Dermis blood vessel endothelial cell (primary cell): ENCODE measurements at regions not wholly inside any gene's neighbourhood (a gene's known extent, or its start where the extent isn't known, plus 50 kb on each side); places are given as distances from the start of the nearest gene placed in this dataset.
"Not testable (repeated sequence)": the region's sequence is repeated elsewhere in the genome, so short reads cannot be mapped to it uniquely, and the experiment has no call there.

Experiments
- DNase-seq: peaks from one replicate; pipeline ENCODE4 v3.0.0; 2010

DNA sequence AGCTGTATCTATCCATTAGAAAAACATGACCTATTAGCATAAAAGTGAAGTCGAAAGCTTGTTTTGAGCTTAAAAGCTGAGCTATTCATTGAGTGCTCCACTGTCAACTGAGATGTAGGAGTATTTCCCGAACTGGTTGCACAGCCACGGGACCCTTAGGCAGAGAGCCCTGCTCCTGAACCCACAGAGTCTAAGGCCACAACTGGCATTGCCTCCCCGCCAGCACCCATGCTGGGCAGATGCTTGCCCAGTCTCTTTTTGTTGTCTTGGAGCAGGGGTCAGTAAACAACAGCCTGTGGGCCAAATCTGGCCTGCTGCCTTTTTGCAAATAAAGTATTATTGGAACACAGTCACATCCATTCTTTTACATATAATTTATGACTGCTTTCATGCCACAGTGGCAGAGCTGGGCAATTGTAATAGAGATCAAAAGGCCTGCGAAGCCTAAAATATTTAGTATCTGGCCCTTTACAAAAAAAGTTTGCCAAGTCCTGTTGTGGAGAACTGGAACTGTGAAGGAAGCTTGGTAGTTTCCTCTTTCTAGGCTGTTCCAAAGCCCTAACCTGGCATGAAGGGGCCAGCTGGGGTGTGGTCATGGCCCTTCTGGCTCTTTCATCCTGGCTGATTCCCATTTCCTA, 58.4 kb upstream of the WAPL start:
- no peak for DNase-seq

GRCh38 chr10:86580521-86580891, 58.9 kb upstream of the WAPL start:
- no peak for DNase-seq

- no peak for DNase-seq
Measured at GRCh38 chr10:86583983-86584382, 62.4 kb upstream of the WAPL start.

DNA sequence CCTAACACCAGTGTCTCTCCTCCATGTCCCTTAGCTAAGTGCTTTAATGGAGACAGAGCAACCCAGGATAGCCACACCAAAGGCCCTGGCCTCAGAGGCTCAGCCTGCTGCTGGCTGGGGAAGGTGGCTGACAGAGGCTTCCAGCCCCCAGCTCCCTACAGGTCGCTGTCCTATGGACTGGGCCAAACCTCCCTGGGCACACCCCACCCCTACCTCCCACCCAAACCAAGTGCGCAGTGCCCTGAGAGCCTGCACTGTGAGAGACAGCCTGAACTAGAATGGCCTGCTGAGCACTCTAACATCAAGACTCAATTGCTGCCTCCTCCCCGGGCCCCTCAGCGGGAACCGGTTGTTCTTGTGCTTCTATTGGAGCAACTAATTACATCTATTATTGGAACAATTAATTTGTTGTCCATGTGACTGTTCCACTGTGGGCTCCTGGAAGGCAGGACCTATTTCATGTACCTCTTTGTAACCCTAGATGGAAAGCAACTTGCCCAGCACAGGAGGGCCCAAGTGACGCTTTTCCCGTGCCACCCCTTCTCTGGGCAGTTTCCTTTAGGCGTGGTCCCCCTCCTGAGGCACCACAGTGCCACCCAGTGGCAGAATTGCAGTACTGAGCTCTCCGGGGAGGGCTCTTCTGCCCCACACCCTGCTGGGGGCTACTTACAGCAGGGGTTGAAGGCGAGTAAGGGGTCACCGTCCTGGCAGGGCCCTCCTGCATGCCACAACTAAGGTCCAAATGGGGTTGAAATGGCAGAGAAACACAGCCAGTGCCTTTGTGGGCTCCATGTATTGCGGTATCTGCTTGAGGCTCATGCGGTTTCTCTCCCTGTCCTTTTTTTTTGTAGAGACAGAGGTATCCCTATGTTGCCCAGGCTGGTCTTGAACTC, 63.7 kb upstream of the WAPL start:
- DNase-seq = peak; percentile 78

DNA sequence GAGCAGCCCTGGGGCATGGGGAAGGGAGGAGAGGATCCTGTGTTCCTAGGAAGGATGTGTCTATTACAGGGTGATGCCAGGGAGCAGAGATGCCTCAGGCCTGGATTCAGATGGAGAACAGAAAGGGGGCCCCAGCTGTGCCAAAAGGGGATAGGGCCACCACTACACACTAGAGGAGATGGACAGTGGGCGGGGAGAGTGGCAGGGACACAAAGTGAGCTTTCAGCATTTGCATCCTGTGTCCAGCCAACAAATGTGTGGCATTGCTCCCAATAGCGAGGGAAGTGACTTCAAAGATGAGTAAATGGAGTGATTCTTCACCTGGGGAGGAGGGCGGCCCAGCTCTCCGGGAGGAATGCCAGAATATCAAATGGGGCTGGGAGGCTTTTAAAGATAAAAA, 64.9 kb upstream of the WAPL start:
- DNase-seq = no peak

GRCh38 chr10:86588781-86589180, 65.6 kb upstream of the OPN4 start:
- DNase-seq = not testable (repeated sequence)

- no peak for DNase-seq
Measured at GRCh38 chr10:86591436-86591835, 62.9 kb upstream of the OPN4 start.

DNA sequence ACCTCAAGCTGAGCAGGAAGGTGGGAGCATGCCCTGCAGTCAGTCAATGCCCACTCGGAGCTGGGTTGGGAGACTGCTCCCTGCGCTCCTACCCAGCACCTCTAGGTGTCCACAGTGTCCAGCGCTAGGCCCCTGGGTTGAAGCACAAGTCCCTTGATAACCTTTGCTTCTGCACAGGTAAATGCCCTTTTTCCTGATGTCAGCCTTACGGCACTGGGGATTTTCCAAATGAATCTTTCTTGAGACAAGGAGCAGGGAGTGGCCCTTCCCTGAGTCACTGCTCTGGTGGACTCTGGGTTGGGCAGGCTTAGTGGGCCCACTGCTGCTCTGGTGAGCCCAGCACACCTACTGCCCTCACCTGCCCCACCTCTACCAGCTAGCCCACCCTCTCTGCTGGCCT, 61.9 kb upstream of the OPN4 start:
- DNase-seq = no peak

DNA sequence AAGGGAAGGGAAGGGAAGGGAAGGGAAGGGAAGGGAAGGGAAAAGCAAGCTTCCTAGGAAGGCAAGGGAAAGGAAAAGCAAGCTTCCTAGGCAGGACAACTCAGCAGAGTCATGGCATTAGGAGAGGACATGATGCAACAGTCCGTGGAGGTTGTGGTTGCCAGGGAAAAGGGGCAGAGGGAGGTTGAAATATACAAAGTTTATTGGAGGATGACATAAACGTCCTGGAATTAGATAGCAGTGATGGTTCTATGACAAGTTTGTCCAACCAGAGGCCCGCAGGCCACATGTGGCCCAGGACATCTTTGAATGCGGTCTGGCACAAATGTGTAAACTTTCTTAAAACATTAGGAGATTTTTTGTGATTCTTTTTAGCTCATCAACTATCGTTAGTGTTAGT, 59.8 kb upstream of the OPN4 start:
- DNase-seq = no peak

DNA sequence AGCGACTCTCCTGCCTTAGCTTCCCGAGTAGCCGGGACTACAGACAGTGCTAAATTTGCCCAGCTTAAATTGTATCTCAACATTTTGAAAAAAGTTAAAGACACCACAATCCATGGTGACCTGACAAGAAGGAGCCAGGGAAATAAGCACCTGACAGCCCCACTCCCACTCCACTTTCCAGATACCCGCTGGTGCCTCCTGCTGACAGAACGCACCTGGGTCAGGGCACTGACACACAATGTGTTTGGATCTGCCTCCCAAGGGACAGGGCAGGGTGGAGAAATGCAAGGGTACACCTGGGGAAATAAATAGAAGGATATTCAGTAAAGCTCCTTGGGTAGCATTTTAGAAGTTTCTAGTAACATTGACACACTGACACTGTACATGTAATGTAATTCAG, 58.9 kb upstream of the OPN4 start:
- DNase-seq = no peak

DNA sequence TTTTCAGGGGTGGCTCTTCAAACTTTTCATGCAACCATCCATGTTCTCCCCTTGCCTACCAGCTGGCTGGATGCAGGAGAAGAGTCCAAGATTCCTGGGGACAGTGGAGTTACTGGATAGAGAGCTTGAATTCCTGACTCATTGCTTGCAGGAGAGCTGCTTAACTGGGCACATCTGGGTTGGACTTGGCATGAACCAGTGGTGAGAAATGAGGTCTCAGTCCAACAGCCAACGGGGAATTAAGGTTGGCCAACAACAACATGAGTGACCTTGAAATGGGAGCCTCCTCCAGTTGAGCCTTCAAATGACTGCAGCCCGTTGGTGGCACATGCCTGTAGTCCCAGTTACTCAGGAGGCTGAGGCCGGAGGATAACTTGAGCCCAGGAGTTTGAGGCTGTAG, 58.1 kb upstream of the OPN4 start:
- DNase-seq = no peak

DNA sequence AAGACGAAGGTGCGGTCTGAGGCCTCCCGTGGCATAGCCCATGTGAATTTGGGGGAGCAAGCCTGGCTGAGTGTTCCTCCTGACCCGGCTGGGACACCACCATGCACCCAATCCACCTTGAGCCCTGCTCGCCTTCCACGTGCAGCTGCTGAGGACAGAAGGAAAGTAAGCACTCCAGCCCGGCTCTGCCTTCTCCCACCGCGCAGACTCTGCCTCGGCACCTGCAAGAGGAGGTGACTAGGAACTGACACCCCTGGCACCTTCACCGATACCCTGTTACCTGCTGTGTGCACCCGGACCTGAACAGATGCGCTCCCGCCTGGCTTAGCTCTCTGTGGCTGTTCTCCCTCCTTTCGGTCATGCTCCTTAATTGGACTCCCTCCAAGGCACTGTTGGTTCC, 57.0 kb upstream of the OPN4 start:
- no peak for DNase-seq

DNA sequence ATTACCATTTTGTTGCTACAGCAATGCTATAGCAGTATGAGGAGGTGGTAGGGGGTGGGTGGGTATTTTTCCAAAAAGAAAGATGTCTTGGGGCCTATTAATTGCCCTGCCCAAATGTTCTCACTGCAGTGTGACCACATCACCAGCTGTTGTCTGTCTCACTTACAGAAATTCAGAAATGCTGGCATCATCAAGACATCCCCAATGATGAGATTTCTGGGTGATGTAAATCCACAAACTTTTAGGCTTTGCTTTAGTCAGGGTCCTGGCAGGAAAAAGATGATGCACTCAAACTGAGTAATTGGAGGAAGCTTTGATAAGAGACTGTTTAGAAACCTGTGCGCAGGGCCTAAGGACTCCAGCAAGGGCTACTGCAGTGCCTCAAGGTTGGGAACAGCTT, 56.2 kb upstream of the OPN4 start:
- no peak for DNase-seq

DNA sequence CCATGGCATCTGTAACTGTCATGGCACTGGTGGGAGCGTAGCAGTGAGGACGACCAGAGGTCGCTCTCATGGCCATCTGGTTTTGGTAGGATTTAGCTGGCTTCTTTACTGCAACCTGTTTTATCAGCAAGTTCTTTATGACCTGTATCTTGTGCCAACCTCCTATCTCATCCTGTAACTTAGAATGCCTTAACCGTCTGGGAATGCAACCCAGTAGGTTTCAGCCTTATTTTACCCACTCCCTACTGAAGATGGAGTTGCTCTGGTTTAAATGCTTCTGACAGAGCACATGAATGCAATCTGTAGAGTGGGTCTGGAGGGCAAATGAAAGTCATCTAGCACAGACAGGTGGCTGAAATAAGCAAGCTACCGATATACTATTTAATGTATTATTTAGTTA, 55.3 kb upstream of the OPN4 start:
- DNase-seq = no peak

DNA sequence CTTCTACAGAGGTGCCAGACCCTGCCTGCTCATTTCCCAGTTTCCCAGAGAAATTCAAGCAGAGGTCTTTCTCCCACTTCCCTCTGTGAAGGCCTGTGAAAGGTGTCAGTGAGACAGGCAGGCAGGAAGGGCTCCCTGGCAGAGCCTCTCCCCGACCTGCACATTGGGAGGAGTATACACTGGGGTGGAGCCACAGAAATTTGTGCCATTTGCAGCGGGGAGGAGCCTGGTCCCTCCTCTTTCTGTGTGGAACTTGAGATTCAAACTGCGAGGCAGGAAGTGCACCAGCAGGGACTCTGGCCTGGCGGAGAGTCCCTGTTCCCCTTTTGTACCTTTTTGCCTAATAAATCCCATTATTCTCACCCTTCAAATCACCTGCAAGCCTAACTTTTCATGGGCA, 54.6 kb upstream of the OPN4 start:
- no peak for DNase-seq

DNA sequence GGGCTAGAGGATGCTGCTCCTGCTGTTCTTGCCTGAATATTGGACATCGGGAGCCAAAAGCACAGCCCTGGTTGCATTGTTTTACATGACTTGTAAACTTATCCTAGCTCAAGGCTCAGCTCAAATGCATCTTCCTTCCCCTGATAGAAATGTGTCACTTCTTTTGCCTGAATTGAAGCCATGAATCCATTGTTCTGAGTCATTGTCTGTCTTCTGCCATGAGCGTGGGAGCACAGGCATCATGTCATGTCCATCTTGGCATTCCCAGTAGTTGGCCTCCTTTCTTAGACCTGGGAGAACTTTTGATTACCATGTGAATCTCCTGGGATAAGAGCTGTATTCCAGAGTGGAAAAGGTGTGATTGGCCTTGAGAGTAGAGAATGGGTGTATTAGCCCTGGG, 54.1 kb upstream of the OPN4 start:
- DNase-seq = no peak

- no peak for DNase-seq
Measured at GRCh38 chr10:86601956-86602602, 52.3 kb upstream of the OPN4 start.

GRCh38 chr10:86603256-86603655, 51.1 kb upstream of the OPN4 start:
- DNase-seq = no peak
